Neuronal stem cell (in vitro differentiated cells): ENCODE measurements at regions not wholly inside any gene's neighbourhood (a gene's known extent, or its start where the extent isn't known, plus 50 kb on each side); places are given as distances from the start of the nearest gene placed in this dataset.

Experiments
- DNase-seq: peaks from one replicate; pipeline ENCODE4 v3.0.0-alpha.2; 2013; ENCODE audit warnings: low spot score
- H2AFZ ChIP-seq: one replicate; pipeline ENCODE4 v1.6.1; 2013; ENCODE audit warnings: mild to moderate bottlenecking, low read length, inconsistent platforms
- H2AK5ac ChIP-seq: 2 replicates; pipeline ENCODE4 v1.6.1; 2013; ENCODE audit warnings: low read depth, mild to moderate bottlenecking, inconsistent platforms, low read length, moderate library complexity, mixed read lengths
- H2BK120ac ChIP-seq: 2 replicates; pipeline ENCODE4 v1.6.1; 2013; ENCODE audit warnings: low read depth, mild to moderate bottlenecking, inconsistent platforms, low read length, moderate library complexity, mixed read lengths
- H2BK12ac ChIP-seq: one replicate; pipeline ENCODE4 v1.6.1; 2013; ENCODE audit warnings: low read length, inconsistent platforms
- H2BK15ac ChIP-seq: 2 replicates; pipeline ENCODE4 v1.6.1; 2013; ENCODE audit warnings: mild to moderate bottlenecking, low read length, inconsistent platforms, mixed read lengths
- H2BK5ac ChIP-seq: one replicate; pipeline ENCODE4 v1.6.1; 2013; ENCODE audit warnings: inconsistent platforms, mild to moderate bottlenecking, low read length, moderate library complexity
- H3K14ac ChIP-seq: one replicate; pipeline ENCODE4 v1.6.1; 2013; ENCODE audit warnings: low read length, inconsistent platforms
- H3K18ac ChIP-seq: 2 replicates; pipeline ENCODE4 v1.6.1; 2013; ENCODE audit warnings: low read length, inconsistent platforms
- H3K23ac ChIP-seq: 2 replicates; pipeline ENCODE4 v1.6.1; 2013; ENCODE audit warnings: low read depth, mild to moderate bottlenecking, mixed read lengths, low read length, inconsistent platforms; ENCODE audit not compliant: poor library complexity
- H3K27ac ChIP-seq: replicated peaks from 3 replicates; pipeline ENCODE4 v1.5.1; 2013; ENCODE audit warnings: low read length, inconsistent platforms
- H3K27me3 ChIP-seq, 3 experiments: 2 replicates each; pipeline ENCODE4 v1.6.1; 2013; ENCODE audit warnings: low read length in 3 of 3, mild to moderate bottlenecking in 2 of 3, inconsistent platforms in 1 of 3, low read depth in 1 of 3, mixed read lengths in 1 of 3, moderate library complexity in 1 of 3; ENCODE audit not compliant: control insufficient read depth in 3 of 3, insufficient read depth in 3 of 3
- H3K36me3 ChIP-seq, 2 donors: replicated peaks in 1 of 2; 2 replicates each; pipeline ENCODE4 v1.6.1; 2013; ENCODE audit warnings: low read length in 2 of 2; ENCODE audit not compliant: control insufficient read depth in 2 of 2, insufficient read depth in 2 of 2
- H3K4ac ChIP-seq: 2 replicates; pipeline ENCODE4 v1.6.1; 2013; ENCODE audit warnings: inconsistent platforms, mild to moderate bottlenecking, low read length, moderate library complexity
- H3K4me1 ChIP-seq, 2 donors: 1 replicate in 1 of 2; 2 replicates in 1 of 2; pipeline ENCODE4 v1.6.1; 2013; ENCODE audit warnings: low read length in 2 of 2, low read depth in 1 of 2; ENCODE audit not compliant: control insufficient read depth in 2 of 2, insufficient read depth in 1 of 2
- H3K4me2 ChIP-seq: one replicate; pipeline ENCODE4 v1.6.1; 2013; ENCODE audit warnings: mild to moderate bottlenecking, low read length, inconsistent platforms; ENCODE audit not compliant: insufficient read depth, poor library complexity, severe bottlenecking
- H3K4me3 ChIP-seq, 2 donors: 2 replicates each; pipeline ENCODE4 v1.5.1; 2013; ENCODE audit warnings: low read length in 2 of 2, mild to moderate bottlenecking in 2 of 2, inconsistent platforms in 1 of 2, moderate library complexity in 1 of 2
- H3K79me1 ChIP-seq: one replicate; pipeline ENCODE4 v1.6.1; 2013; ENCODE audit warnings: low read depth, mild to moderate bottlenecking, inconsistent platforms, low read length, moderate library complexity
- H3K9ac ChIP-seq: one replicate; pipeline ENCODE4 v1.6.1; 2013; ENCODE audit warnings: mild to moderate bottlenecking, low read depth, low read length, inconsistent platforms; ENCODE audit not compliant: poor library complexity
- H3K9me3 ChIP-seq, 2 donors: replicated peaks in 1 of 2; 2 replicates each; pipeline versions ENCODE3 to v1.6.1; 2013; ENCODE audit warnings: low read length in 2 of 2, mild to moderate bottlenecking in 2 of 2, inconsistent platforms in 1 of 2, low read depth in 1 of 2, mixed read lengths in 1 of 2, moderate library complexity in 1 of 2; ENCODE audit not compliant: control insufficient read depth in 2 of 2, insufficient read depth in 1 of 2
- H4K8ac ChIP-seq: one replicate; pipeline ENCODE4 v1.6.1; 2013; ENCODE audit warnings: low read depth, mild to moderate bottlenecking, inconsistent platforms, low read length, moderate library complexity
- H4K91ac ChIP-seq: one replicate; pipeline ENCODE4 v1.6.1; 2013; ENCODE audit warnings: low read length, low read depth, mild to moderate bottlenecking, inconsistent platforms; ENCODE audit not compliant: poor library complexity
- WGBS, 2 donors: extraction: QIAGEN DNeasy Blood & Tissue Kit; methylation state at CpG; one replicate each; pipeline ENCODE4 v1.1.7; 2013; ENCODE audit warnings: missing lambda C conversion rate in 2 of 2, mixed read lengths in 1 of 2; ENCODE audit not compliant: insufficient read length in 2 of 2, insufficient replicate concordance in 1 of 2; ENCODE audit errors: extremely low coverage in 2 of 2; 5-methylcytosine and 5-hydroxymethylcytosine counted together

DNA sequence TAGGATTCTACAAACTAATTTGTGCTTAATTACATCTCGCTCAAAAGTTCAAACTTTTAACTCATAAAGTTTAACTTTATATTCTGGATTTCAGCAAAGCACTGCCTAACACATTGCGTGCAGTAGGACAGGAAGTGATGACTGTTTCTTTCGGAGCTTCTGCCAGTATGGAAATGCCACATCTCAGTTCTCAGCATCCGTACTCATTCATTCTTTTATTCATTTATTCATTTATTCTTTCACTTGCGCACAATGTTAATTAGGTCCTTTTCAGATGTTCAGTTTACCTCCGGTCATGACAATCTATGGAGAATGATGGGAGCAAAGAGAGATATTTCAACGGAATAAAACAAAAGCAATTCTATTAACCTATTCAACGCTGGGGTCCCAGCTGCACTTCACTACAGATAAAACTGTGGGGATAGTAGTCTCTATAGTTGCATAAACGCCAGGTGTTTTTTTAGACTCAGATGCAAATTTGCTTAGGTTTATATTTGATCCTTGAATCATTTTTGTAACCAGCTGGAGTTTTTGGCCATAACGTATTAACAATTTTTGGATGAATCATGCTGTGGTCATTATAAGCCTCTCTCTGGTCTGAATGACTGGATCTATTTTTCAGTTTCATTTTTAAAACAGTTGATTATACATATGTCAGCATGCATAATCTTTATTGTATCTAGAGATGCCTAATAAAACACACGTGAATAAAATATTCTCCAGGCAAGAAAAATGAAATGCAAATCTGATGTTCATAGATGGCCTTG lies 143.9 kb downstream of the KCNJ2 start:
- no peak overlapping the region for H2BK12ac ChIP-seq
- H3K4me2 ChIP-seq = no peak overlapping the region
- H3K9me3 ChIP-seq = no peaks in the 10 kb centered on the region
- WGBS, 2 donors = no CpG with 5 or more reads among the region's 11 CpGs
- H2BK120ac ChIP-seq = no peak overlapping the region
- no peak for DNase-seq
- no peaks in the 10 kb centered on the region for H3K4me1 ChIP-seq
- H2AK5ac ChIP-seq = no peak overlapping the region
- H3K36me3 ChIP-seq = no peaks in the 10 kb centered on the region
- no peak overlapping the region for H4K8ac ChIP-seq
- no peak overlapping the region for H3K14ac ChIP-seq
- no peak overlapping the region for H3K27ac ChIP-seq
- no peak overlapping the region for H4K91ac ChIP-seq
- H2BK5ac ChIP-seq = no peak overlapping the region
- H3K4me3 ChIP-seq = no peak overlapping the region
- no peaks in the 10 kb centered on the region for H3K27me3 ChIP-seq
- H3K4ac ChIP-seq = no peak overlapping the region
- H3K23ac ChIP-seq = no peak overlapping the region
- H2BK15ac ChIP-seq = no peak overlapping the region
- H3K18ac ChIP-seq = no peak overlapping the region
- no peak overlapping the region for H2AFZ ChIP-seq
- H3K9ac ChIP-seq = no peak overlapping the region
- no peaks in the 10 kb centered on the region for H3K79me1 ChIP-seq

- Histone ChIP-seq H4K8ac (no peak overlapping the region), H2BK5ac (no peak overlapping the region), H2AK5ac (no peak overlapping the region), H3K18ac (no peak overlapping the region), H2BK15ac (no peak overlapping the region), H3K9me3 (no peaks in the 10 kb centered on the region), H3K9ac (no peak overlapping the region), H2AFZ (no peak overlapping the region), H2BK12ac (no peak overlapping the region), H3K23ac (no peak overlapping the region), H3K27ac (no peak overlapping the region), H3K4me1 (no peaks in the 10 kb centered on the region), H3K14ac (no peak overlapping the region), H3K4ac (no peak overlapping the region), H3K79me1 (no peaks in the 10 kb centered on the region), H4K91ac (no peak overlapping the region), H3K36me3 (no peaks in the 10 kb centered on the region), H3K4me3 (no peak overlapping the region), H2BK120ac (no peak overlapping the region), H3K27me3 (no peaks in the 10 kb centered on the region), H3K4me2 (no peak overlapping the region)
- DNase-seq = no peak
- no CpG with 5 or more reads among the region's 2 CpGs for WGBS, 2 donors
Measured at GRCh38 chr17:70314096-70314495, 144.8 kb downstream of the KCNJ2 start.

DNA sequence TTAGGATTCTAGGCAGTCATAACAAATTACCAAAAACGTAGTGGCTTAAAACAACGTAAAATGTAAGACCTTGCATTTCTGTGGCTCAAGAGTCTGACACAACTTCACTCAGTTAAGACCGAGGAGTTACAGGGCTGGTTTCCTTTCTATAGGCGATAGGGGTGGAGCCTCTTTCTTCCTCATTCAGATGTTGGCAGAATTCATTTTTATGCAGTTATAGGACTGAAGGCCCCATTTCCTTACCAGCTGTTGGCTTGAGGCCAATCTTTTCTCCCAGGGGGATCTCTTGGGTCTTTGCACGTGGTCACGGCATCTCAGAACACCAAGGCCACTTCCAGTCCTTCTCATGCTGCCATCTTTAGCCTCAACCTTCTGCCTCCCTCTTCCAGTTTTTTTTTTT lies 145.2 kb downstream of the KCNJ2 start:
- DNase-seq = no peak
- Histone ChIP-seq H3K9ac (no peak overlapping the region), H3K14ac (no peak overlapping the region), H3K4me2 (no peak overlapping the region), H2AK5ac (no peak overlapping the region), H3K4ac (no peak overlapping the region), H2BK5ac (no peak overlapping the region), H4K8ac (no peak overlapping the region), H3K4me1 (no peaks in the 10 kb centered on the region), H2BK12ac (no peak overlapping the region), H3K9me3 (no peaks in the 10 kb centered on the region), H3K79me1 (no peaks in the 10 kb centered on the region), H4K91ac (no peak overlapping the region), H2AFZ (no peak overlapping the region), H2BK120ac (no peak overlapping the region), H3K18ac (no peak overlapping the region), H3K27ac (no peak overlapping the region), H2BK15ac (no peak overlapping the region), H3K4me3 (no peak overlapping the region), H3K36me3 (no peaks in the 10 kb centered on the region), H3K27me3 (no peaks in the 10 kb centered on the region), H3K23ac (no peak overlapping the region)
- no CpG with 5 or more reads among the region's 6 CpGs for WGBS, 2 donors

DNA sequence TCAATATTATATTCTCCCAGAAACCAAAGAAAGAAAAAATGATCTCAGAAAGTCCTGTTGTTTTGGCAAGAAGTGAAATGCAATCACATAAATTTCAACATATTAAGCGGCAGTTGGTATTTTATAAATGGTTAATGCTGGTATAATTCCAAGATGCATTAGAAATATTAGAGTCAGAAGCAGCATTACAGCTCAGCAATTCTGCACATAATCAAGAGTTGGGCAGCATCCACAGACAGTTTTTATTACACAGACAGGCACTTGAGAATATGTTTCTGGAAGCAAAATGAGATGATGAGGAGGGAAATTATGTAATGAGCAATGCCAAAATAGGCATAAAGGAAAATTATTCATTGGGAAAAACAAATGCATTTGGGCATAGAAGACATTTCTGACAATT lies 148.1 kb downstream of the KCNJ2 start:
- WGBS, 2 donors = no CpG with 5 or more reads among the region's 1 CpG
- H2BK120ac ChIP-seq = no peak overlapping the region
- no peaks in the 10 kb centered on the region for H3K79me1 ChIP-seq
- no peak overlapping the region for H3K18ac ChIP-seq
- H3K23ac ChIP-seq = no peak overlapping the region
- no peak overlapping the region for H2AK5ac ChIP-seq
- no peaks in the 10 kb centered on the region for H3K4me1 ChIP-seq
- no peak overlapping the region for H3K27ac ChIP-seq
- no peak overlapping the region for H2BK15ac ChIP-seq
- H2BK5ac ChIP-seq = no peak overlapping the region
- no peak overlapping the region for H3K4me2 ChIP-seq
- H3K36me3 ChIP-seq = no peaks in the 10 kb centered on the region
- H3K9me3 ChIP-seq = no peaks in the 10 kb centered on the region
- no peak overlapping the region for H4K91ac ChIP-seq
- no peaks in the 10 kb centered on the region for H3K27me3 ChIP-seq
- no peak overlapping the region for H2AFZ ChIP-seq
- no peak overlapping the region for H3K4me3 ChIP-seq
- no peak overlapping the region for H4K8ac ChIP-seq
- DNase-seq = no peak
- H3K14ac ChIP-seq = no peak overlapping the region
- H2BK12ac ChIP-seq = no peak overlapping the region
- H3K9ac ChIP-seq = no peak overlapping the region
- no peak overlapping the region for H3K4ac ChIP-seq
